ENCODE measurements at regions not wholly inside any gene's neighbourhood (a gene's known extent, or its start where the extent isn't known, plus 50 kb on each side); places are given as distances from the start of the nearest gene placed in this dataset.
"Not testable (repeated sequence)": the region's sequence is repeated elsewhere in the genome, so short reads cannot be mapped to it uniquely, and the experiment has no call there.

- CTCF ChIA-PET; H3K4me1 ChIP-seq (ENCODE audit: control extremely low read depth in 1 of 4, control insufficient read depth in 4 of 4, insufficient read depth in 4 of 4, low read length in 3 of 4); H3K27ac ChIP-seq (ENCODE audit: insufficient read depth in 1 of 2, low read depth in 1 of 2, low read length in 2 of 2, poor library complexity in 1 of 2, severe bottlenecking in 2 of 2); H3K9me3 ChIP-seq (ENCODE audit: control extremely low read depth in 1 of 5, control insufficient read depth in 4 of 5, insufficient read depth in 2 of 5, low read depth in 1 of 5, low read length in 4 of 5); POLR2A ChIA-PET; DNase-seq; H3K27me3 ChIP-seq (replicated peaks in 2 of 5; ENCODE audit: control insufficient read depth in 4 of 5, insufficient read depth in 5 of 5, low read length in 4 of 5); H3K4me3 ChIP-seq (ENCODE audit: control insufficient read depth in 1 of 7, extremely low read depth in 1 of 7, insufficient read depth in 4 of 7, low read depth in 2 of 7, low read length in 6 of 7); H3K36me3 ChIP-seq (ENCODE audit: control insufficient read depth in 4 of 4, insufficient read depth in 4 of 4, low read length in 3 of 4): not testable (repeated sequence)
- no CpG with 5 or more reads among the region's 2 CpGs for WGBS (ENCODE audit: insufficient coverage)
These were observed 1549.3 kb upstream of the USP9Y start for GRCh38 chrY:11151724-11152123.

GRCh38 chrY:11156100-11156499 is 1544.9 kb upstream of the USP9Y start:
- CTCF ChIA-PET; H3K27ac ChIP-seq (ENCODE audit: insufficient read depth in 1 of 2, low read depth in 1 of 2, low read length in 2 of 2, poor library complexity in 1 of 2, severe bottlenecking in 2 of 2); H3K27me3 ChIP-seq (replicated peaks in 2 of 5; ENCODE audit: control insufficient read depth in 4 of 5, insufficient read depth in 5 of 5, low read length in 4 of 5); H3K4me1 ChIP-seq (ENCODE audit: control extremely low read depth in 1 of 4, control insufficient read depth in 4 of 4, insufficient read depth in 4 of 4, low read length in 3 of 4); POLR2A ChIA-PET; DNase-seq; H3K9me3 ChIP-seq (ENCODE audit: control extremely low read depth in 1 of 5, control insufficient read depth in 4 of 5, insufficient read depth in 2 of 5, low read depth in 1 of 5, low read length in 4 of 5); H3K36me3 ChIP-seq (ENCODE audit: control insufficient read depth in 4 of 4, insufficient read depth in 4 of 4, low read length in 3 of 4); H3K4me3 ChIP-seq (ENCODE audit: control insufficient read depth in 1 of 7, extremely low read depth in 1 of 7, insufficient read depth in 4 of 7, low read depth in 2 of 7, low read length in 6 of 7): not testable (repeated sequence)
- no CpG with 5 or more reads among the region's 21 CpGs for WGBS (ENCODE audit: insufficient coverage)

- H3K4me1 ChIP-seq (ENCODE audit: control extremely low read depth in 1 of 4, control insufficient read depth in 4 of 4, insufficient read depth in 4 of 4, low read length in 3 of 4); CTCF ChIA-PET; H3K4me3 ChIP-seq (ENCODE audit: control insufficient read depth in 1 of 7, extremely low read depth in 1 of 7, insufficient read depth in 4 of 7, low read depth in 2 of 7, low read length in 6 of 7); H3K9me3 ChIP-seq (ENCODE audit: control extremely low read depth in 1 of 5, control insufficient read depth in 4 of 5, insufficient read depth in 2 of 5, low read depth in 1 of 5, low read length in 4 of 5); DNase-seq; POLR2A ChIA-PET; H3K27ac ChIP-seq (ENCODE audit: insufficient read depth in 1 of 2, low read depth in 1 of 2, low read length in 2 of 2, poor library complexity in 1 of 2, severe bottlenecking in 2 of 2); H3K27me3 ChIP-seq (replicated peaks in 2 of 5; ENCODE audit: control insufficient read depth in 4 of 5, insufficient read depth in 5 of 5, low read length in 4 of 5); H3K36me3 ChIP-seq (ENCODE audit: control insufficient read depth in 4 of 4, insufficient read depth in 4 of 4, low read length in 3 of 4): not testable (repeated sequence)
- no CpG with 5 or more reads among the region's 11 CpGs for WGBS (ENCODE audit: insufficient coverage)
These were observed 1544.2 kb upstream of the USP9Y start for GRCh38 chrY:11156846-11157245.

- H3K36me3 ChIP-seq (ENCODE audit: control insufficient read depth in 4 of 4, insufficient read depth in 4 of 4, low read length in 3 of 4); POLR2A ChIA-PET; H3K4me1 ChIP-seq (ENCODE audit: control extremely low read depth in 1 of 4, control insufficient read depth in 4 of 4, insufficient read depth in 4 of 4, low read length in 3 of 4); H3K27me3 ChIP-seq (replicated peaks in 2 of 5; ENCODE audit: control insufficient read depth in 4 of 5, insufficient read depth in 5 of 5, low read length in 4 of 5); H3K4me3 ChIP-seq (ENCODE audit: control insufficient read depth in 1 of 7, extremely low read depth in 1 of 7, insufficient read depth in 4 of 7, low read depth in 2 of 7, low read length in 6 of 7); CTCF ChIA-PET; H3K27ac ChIP-seq (ENCODE audit: insufficient read depth in 1 of 2, low read depth in 1 of 2, low read length in 2 of 2, poor library complexity in 1 of 2, severe bottlenecking in 2 of 2); DNase-seq; H3K9me3 ChIP-seq (ENCODE audit: control extremely low read depth in 1 of 5, control insufficient read depth in 4 of 5, insufficient read depth in 2 of 5, low read depth in 1 of 5, low read length in 4 of 5): not testable (repeated sequence)
- WGBS (ENCODE audit: insufficient coverage): no CpG with 5 or more reads among the region's 5 CpGs
These were observed 1524.0 kb upstream of the USP9Y start for GRCh38 chrY:11177033-11177432.

GRCh38 chrY:11201133-11201532 is 1499.9 kb upstream of the USP9Y start:
- no CpG with 5 or more reads among the region's 6 CpGs for WGBS (ENCODE audit: insufficient coverage)

GRCh38 chrY:11214851-11215250 is 1486.2 kb upstream of the USP9Y start:
- peak overlapping the region in 1 of 7 experiments; percentile 64 for H3K4me3 ChIP-seq (ENCODE audit: control insufficient read depth in 1 of 7, extremely low read depth in 1 of 7, insufficient read depth in 4 of 7, low read depth in 2 of 7, low read length in 6 of 7)
- CTCF ChIA-PET; H3K9me3 ChIP-seq (ENCODE audit: control extremely low read depth in 1 of 5, control insufficient read depth in 4 of 5, insufficient read depth in 2 of 5, low read depth in 1 of 5, low read length in 4 of 5); H3K27me3 ChIP-seq (replicated peaks in 2 of 5; ENCODE audit: control insufficient read depth in 4 of 5, insufficient read depth in 5 of 5, low read length in 4 of 5); H3K27ac ChIP-seq (ENCODE audit: insufficient read depth in 1 of 2, low read depth in 1 of 2, low read length in 2 of 2, poor library complexity in 1 of 2, severe bottlenecking in 2 of 2); H3K4me1 ChIP-seq (ENCODE audit: control extremely low read depth in 1 of 4, control insufficient read depth in 4 of 4, insufficient read depth in 4 of 4, low read length in 3 of 4); POLR2A ChIA-PET; H3K36me3 ChIP-seq (ENCODE audit: control insufficient read depth in 4 of 4, insufficient read depth in 4 of 4, low read length in 3 of 4); DNase-seq: not testable (repeated sequence)
- no CpG with 5 or more reads among the region's 20 CpGs for WGBS (ENCODE audit: insufficient coverage)

More at GRCh38 chrY:11201133-11201532, 1499.9 kb upstream of the USP9Y start:
- POLR2A ChIA-PET; H3K4me1 ChIP-seq (ENCODE audit: control extremely low read depth in 1 of 4, control insufficient read depth in 4 of 4, insufficient read depth in 4 of 4, low read length in 3 of 4); H3K27me3 ChIP-seq (replicated peaks in 2 of 5; ENCODE audit: control insufficient read depth in 4 of 5, insufficient read depth in 5 of 5, low read length in 4 of 5); H3K4me3 ChIP-seq (ENCODE audit: control insufficient read depth in 1 of 7, extremely low read depth in 1 of 7, insufficient read depth in 4 of 7, low read depth in 2 of 7, low read length in 6 of 7); H3K36me3 ChIP-seq (ENCODE audit: control insufficient read depth in 4 of 4, insufficient read depth in 4 of 4, low read length in 3 of 4); CTCF ChIA-PET; H3K27ac ChIP-seq (ENCODE audit: insufficient read depth in 1 of 2, low read depth in 1 of 2, low read length in 2 of 2, poor library complexity in 1 of 2, severe bottlenecking in 2 of 2); H3K9me3 ChIP-seq (ENCODE audit: control extremely low read depth in 1 of 5, control insufficient read depth in 4 of 5, insufficient read depth in 2 of 5, low read depth in 1 of 5, low read length in 4 of 5); DNase-seq: not testable (repeated sequence)

All from common myeloid progenitor, CD34-positive (primary cell).